ENCODE measurements at regions not wholly inside any gene's neighbourhood (a gene's known extent, or its start where the extent isn't known, plus 50 kb on each side); places are given as distances from the start of the nearest gene placed in this dataset.

GRCh38 chr15:95757171-95757570 lies 573.3 kb upstream of the NR2F2 start:
- H3K4me3 ChIP-seq (ENCODE audit: low read length): no peak overlapping the region
- no peak for TF ChIP-seq CTCF (conservative IDR thresholded peaks at IDR 0.05; ENCODE audit: low read length)
- DNase-seq (ENCODE audit: low read depth): no peak

- no peak overlapping the region for H3K4me3 ChIP-seq (ENCODE audit: low read length)
- no peak for TF ChIP-seq CTCF (conservative IDR thresholded peaks at IDR 0.05; ENCODE audit: low read length)
- no peak for DNase-seq (ENCODE audit: low read depth)
Measured at GRCh38 chr15:95758451-95758850, 572.0 kb upstream of the NR2F2 start.

GRCh38 chr15:95758851-95759250 lies 571.6 kb upstream of the NR2F2 start:
- no peak for TF ChIP-seq CTCF (conservative IDR thresholded peaks at IDR 0.05; ENCODE audit: low read length)
- no peak for DNase-seq (ENCODE audit: low read depth)
- no peak overlapping the region for H3K4me3 ChIP-seq (ENCODE audit: low read length)

GRCh38 chr15:95760508-95760907 lies 570.0 kb upstream of the NR2F2 start:
- TF ChIP-seq CTCF (conservative IDR thresholded peaks at IDR 0.05; ENCODE audit: low read length): no peak
- peak; percentile 1 for DNase-seq (ENCODE audit: low read depth)
- H3K4me3 ChIP-seq (ENCODE audit: low read length): no peak overlapping the region

GRCh38 chr15:95761501-95762165 lies 568.9 kb upstream of the NR2F2 start:
- no peak overlapping the region for H3K4me3 ChIP-seq (ENCODE audit: low read length)
- no peak for TF ChIP-seq CTCF (conservative IDR thresholded peaks at IDR 0.05; ENCODE audit: low read length)
- no peak for DNase-seq (ENCODE audit: low read depth)

- H3K4me3 ChIP-seq (ENCODE audit: low read length): no peak overlapping the region
- TF ChIP-seq CTCF (conservative IDR thresholded peaks at IDR 0.05; ENCODE audit: low read length): no peak
- no peak for DNase-seq (ENCODE audit: low read depth)
Measured at GRCh38 chr15:95763426-95763825, 567.1 kb upstream of the NR2F2 start.

GRCh38 chr15:95765161-95765560 lies 565.3 kb upstream of the NR2F2 start:
- no peak overlapping the region for H3K4me3 ChIP-seq (ENCODE audit: low read length)
- TF ChIP-seq CTCF (conservative IDR thresholded peaks at IDR 0.05; ENCODE audit: low read length): no peak
- DNase-seq (ENCODE audit: low read depth): no peak

Measured in AG10803 (cell line).